ENCODE measurements at regions not wholly inside any gene's neighbourhood (a gene's known extent, or its start where the extent isn't known, plus 50 kb on each side); places are given as distances from the start of the nearest gene placed in this dataset.

GRCh38 chr1:36723813-36724212 is 241.1 kb upstream of the CSF3R start:
- H3K27me3 ChIP-seq = no peaks in the 10 kb centered on the region
- WGBS, 2 donors = 50 to 79% methylated on average over 1 of the region's 1 CpG

GRCh38 chr1:36722871-36723270 is 240.2 kb upstream of the CSF3R start:
- no peak overlapping the region for H3K4me3 ChIP-seq
- H3K27me3 ChIP-seq = no peaks in the 10 kb centered on the region
- no peak overlapping the region for H3K27ac ChIP-seq
- intact Hi-C loops (cut with DNase I; ENCODE audit: low total_unique reads) = no loop called here
- TF ChIP-seq POLR2A (IDR thresholded peaks at IDR 0.05) (no peak), CTCF (IDR thresholded peaks at IDR 0.05) (no peak)
- no peaks in the 10 kb centered on the region for H3K4me1 ChIP-seq
- no peak for DNase-seq
- H3K9me3 ChIP-seq = no peaks in the 10 kb centered on the region
- H3K36me3 ChIP-seq (ENCODE audit: low read depth, missing control alignments) = no peaks in the 10 kb centered on the region
- WGBS, 2 donors = 62 to 100% methylated on average over 1 to 5 of the region's 5 CpGs

More at GRCh38 chr1:36723813-36724212, 241.1 kb upstream of the CSF3R start:
- no peak for DNase-seq
- Histone ChIP-seq H3K27ac (no peak overlapping the region), H3K4me1 (no peaks in the 10 kb centered on the region), H3K9me3 (no peaks in the 10 kb centered on the region), H3K36me3 (ENCODE audit: low read depth, missing control alignments) (no peaks in the 10 kb centered on the region), H3K4me3 (no peak overlapping the region)
- TF ChIP-seq POLR2A (IDR thresholded peaks at IDR 0.05) (no peak), CTCF (IDR thresholded peaks at IDR 0.05) (no peak)
- intact Hi-C loops (cut with DNase I; ENCODE audit: low total_unique reads) = no loop called here

GRCh38 chr1:36721261-36721660 is 238.5 kb upstream of the CSF3R start:
- TF ChIP-seq CTCF (IDR thresholded peaks at IDR 0.05) = no peak
- no peak for TF ChIP-seq POLR2A (IDR thresholded peaks at IDR 0.05)
- no peak overlapping the region for H3K4me3 ChIP-seq
- no peak overlapping the region for H3K27ac ChIP-seq
- 71 to 75% methylated on average over 6 of the region's 6 CpGs for WGBS, 2 donors
- H3K9me3 ChIP-seq = no peaks in the 10 kb centered on the region
- no peaks in the 10 kb centered on the region for H3K27me3 ChIP-seq
- H3K4me1 ChIP-seq = no peaks in the 10 kb centered on the region
- no peak for DNase-seq
- no peaks in the 10 kb centered on the region for H3K36me3 ChIP-seq (ENCODE audit: low read depth, missing control alignments)
- intact Hi-C loops (cut with DNase I; ENCODE audit: low total_unique reads) = no loop called here

GRCh38 chr1:36717431-36717830 is 234.7 kb upstream of the CSF3R start:
- no peak for DNase-seq
- 89 to 92% methylated on average over 2 of the region's 2 CpGs for WGBS, 2 donors
- H3K27me3 ChIP-seq = no peaks in the 10 kb centered on the region
- H3K4me3 ChIP-seq = no peak overlapping the region
- H3K4me1 ChIP-seq = no peaks in the 10 kb centered on the region
- no peaks in the 10 kb centered on the region for H3K9me3 ChIP-seq
- intact Hi-C loops (cut with DNase I; ENCODE audit: low total_unique reads) = no loop called here
- TF ChIP-seq POLR2A (IDR thresholded peaks at IDR 0.05) (no peak), CTCF (IDR thresholded peaks at IDR 0.05) (no peak)
- no peaks in the 10 kb centered on the region for H3K36me3 ChIP-seq (ENCODE audit: low read depth, missing control alignments)
- no peak overlapping the region for H3K27ac ChIP-seq

- Histone ChIP-seq H3K4me1 (no peaks in the 10 kb centered on the region), H3K27ac (no peak overlapping the region), H3K36me3 (ENCODE audit: low read depth, missing control alignments) (no peaks in the 10 kb centered on the region), H3K4me3 (no peak overlapping the region), H3K27me3 (no peaks in the 10 kb centered on the region), H3K9me3 (no peaks in the 10 kb centered on the region)
- 89 to 96% methylated on average over 2 of the region's 2 CpGs for WGBS, 2 donors
- no peak for DNase-seq
- TF ChIP-seq POLR2A (IDR thresholded peaks at IDR 0.05) = no peak
- no peak for TF ChIP-seq CTCF (IDR thresholded peaks at IDR 0.05)
- intact Hi-C loops (cut with DNase I; ENCODE audit: low total_unique reads) = no loop called here
Measured at GRCh38 chr1:36715797-36716196, 233.1 kb upstream of the CSF3R start.

Data from testis (tissue), 2 donors.